NCI-H1092 treated with DMSO at 0.1 percent for 48 hours (cell line): ENCODE measurements at regions not wholly inside any gene's neighbourhood (a gene's known extent, or its start where the extent isn't known, plus 50 kb on each side); places are given as distances from the start of the nearest gene placed in this dataset.
A peak's percentile ranks its signal among the peaks of the same experiment; 100 is the strongest.
"Not testable (repeated sequence)": the region's sequence is repeated elsewhere in the genome, so short reads cannot be mapped to it uniquely, and the experiment has no call there.

Experiments used
- DNase-seq: peaks from one replicate; lab custom pipeline; 2025; lab: John Stamatoyannopoulos, UW

DNA sequence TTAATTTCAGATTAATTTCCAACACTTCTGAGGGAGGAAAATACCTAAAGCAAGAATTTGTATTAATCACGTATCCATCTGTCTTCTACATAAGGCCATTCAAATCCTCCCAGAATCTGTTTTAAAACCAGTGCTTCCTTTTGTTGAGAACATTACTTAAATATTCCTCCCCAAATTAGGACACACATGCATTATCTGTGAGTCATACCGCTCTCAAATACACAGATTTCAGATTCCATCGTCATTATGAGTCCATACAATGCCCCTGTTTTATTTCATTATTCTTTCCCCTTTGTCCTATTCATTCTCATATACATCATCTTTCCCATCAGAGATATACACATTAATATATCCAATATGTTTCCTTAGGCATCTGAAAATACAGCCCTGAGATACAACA lies 57.3 kb upstream of the PRSS12 start:
- DNase-seq, result no peak

DNA sequence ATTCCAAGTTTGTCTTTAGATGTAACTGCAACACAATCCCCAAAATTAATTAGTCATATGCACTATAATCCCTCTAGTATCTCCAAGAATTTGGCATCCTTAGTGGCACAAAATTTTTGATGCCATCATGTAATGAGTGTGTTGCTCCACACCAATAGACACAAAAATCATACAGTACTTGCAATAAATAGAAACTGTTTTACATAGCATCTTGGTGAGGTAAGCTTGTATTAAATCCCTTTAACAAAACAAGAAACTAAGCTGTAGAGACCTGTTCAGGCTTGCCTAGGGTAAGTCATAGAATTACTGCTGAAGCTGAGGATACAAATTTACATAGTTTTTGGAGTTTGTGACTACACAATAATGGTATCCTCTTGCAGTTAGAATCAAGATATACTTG lies 64.5 kb upstream of the PRSS12 start:
- DNase-seq, result no peak

GRCh38 chr4:118417800-118418199 lies 65.0 kb upstream of the PRSS12 start:
- not testable (repeated sequence) for DNase-seq

GRCh38 chr4:118418396-118418795 lies 65.6 kb upstream of the PRSS12 start:
- DNase-seq, result not testable (repeated sequence)

DNA sequence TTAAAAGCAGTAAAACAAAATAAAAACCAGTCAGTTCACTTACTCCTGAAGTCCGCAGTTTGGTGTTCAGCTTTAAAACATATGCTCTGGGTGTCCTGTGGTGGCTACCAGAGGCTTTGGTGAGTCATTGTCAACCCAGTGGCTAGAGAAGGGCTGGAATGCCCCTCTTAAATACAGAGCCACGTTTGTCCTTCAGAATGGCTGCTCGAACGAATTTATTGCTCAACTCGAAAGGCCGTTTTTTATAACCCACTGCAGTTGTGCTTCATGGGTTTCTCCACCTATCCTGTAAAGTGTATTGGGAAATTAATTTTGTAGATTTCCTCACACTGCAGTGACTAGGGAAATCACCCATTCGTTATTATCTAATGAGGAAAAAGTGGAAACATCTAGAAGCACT lies 66.8 kb upstream of the PRSS12 start:
- DNase-seq, result not testable (repeated sequence)

DNA sequence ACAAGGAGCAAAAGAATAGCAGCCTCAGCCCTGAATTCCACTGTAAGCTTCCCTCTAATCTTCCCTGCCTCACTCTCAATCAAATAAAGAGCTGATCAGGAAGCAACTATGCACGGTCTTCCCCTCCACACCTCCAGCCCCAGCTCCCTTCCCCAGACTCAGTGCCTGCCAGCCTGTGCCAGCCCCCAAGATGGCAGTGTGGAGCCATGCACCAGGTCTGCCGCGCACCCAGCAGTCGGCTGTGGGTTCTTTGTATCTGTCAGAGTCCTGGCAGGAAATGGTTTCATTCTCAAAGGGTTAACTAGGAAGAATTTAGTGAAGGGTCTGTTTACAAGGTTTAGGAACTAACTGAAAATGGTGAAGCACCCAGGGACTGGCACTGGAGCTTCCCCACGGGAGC lies 71.3 kb upstream of the PRSS12 start:
- DNase-seq, result peak; percentile 29

DNA sequence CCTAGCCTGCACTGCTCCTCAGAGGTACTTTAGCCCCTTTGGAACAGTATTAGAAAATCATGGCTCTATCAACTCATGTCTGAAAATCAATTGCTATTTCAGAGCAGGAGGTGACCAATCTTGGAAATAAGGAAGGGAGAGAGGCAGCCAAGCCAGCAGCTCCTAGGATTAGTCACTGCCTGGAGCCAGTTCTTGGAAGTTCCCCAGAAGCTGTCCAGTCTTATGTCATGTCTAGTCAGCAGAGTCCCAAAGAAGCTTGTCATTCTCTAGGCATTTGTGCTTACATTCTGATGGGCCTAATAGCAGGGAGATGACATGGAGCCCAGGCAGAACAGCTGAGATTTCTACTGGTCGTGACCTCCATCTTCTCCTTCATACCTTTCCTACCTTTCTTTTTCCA lies 76.1 kb upstream of the PRSS12 start:
- DNase-seq, result not testable (repeated sequence)

DNA sequence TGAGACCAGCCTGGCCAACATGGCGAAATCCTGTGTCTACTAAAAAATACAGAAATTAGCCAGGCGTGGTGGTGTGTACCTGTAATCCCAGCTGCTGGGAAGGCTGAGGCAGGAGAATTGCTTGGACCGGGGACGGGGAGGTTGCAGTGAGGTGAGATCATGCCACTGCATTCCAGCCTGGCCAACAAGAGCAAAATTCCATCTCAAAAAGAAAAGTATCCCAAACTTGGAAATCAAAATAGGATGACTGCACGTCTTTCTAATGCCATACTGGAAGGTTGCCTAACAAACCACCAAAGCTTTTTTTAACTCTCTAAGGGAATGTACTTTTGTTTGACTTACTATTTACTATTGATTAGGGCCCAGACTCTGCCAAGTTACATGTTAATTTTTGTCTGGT lies 79.6 kb upstream of the PRSS12 start:
- not testable (repeated sequence) for DNase-seq

DNA sequence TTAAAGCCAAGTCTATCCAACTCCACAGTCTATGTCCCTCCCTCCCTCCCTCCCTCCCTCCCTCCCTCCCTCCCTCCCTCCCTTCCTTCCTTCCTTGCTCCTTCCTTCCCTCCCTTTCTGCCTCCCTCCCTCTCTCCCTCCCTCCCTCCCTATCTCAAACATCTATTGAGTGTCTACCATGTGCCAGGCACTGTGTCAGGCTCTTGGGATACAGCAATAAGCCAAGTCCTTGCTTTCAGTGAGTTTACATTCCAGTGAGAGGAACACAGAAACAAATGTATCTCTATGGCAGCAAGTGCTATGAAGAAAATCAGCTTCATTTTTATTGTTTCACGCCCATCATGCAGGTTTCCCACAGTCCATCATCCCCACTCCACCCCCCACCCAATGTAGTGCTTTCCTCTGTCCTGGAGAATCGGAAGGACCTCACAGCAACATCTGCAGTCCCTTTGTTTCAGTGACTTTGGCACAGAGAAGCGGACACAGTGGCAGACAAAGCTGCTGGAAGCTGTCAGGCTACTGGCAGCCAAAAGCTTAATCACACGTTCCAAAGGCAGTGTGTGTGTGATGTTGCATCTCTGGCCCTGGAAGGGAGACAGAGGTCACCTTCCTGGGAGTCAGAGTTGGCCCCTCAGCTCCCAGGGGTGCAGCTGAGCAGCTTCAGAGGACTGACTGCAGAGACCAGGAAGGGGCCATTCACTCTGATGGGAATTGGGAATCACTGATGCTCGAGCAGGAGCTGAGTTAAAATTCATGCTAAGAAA lies 81.0 kb upstream of the PRSS12 start:
- not testable (repeated sequence) for DNase-seq

GRCh38 chr4:118435415-118435814 lies 82.6 kb upstream of the PRSS12 start:
- not testable (repeated sequence) for DNase-seq

DNA sequence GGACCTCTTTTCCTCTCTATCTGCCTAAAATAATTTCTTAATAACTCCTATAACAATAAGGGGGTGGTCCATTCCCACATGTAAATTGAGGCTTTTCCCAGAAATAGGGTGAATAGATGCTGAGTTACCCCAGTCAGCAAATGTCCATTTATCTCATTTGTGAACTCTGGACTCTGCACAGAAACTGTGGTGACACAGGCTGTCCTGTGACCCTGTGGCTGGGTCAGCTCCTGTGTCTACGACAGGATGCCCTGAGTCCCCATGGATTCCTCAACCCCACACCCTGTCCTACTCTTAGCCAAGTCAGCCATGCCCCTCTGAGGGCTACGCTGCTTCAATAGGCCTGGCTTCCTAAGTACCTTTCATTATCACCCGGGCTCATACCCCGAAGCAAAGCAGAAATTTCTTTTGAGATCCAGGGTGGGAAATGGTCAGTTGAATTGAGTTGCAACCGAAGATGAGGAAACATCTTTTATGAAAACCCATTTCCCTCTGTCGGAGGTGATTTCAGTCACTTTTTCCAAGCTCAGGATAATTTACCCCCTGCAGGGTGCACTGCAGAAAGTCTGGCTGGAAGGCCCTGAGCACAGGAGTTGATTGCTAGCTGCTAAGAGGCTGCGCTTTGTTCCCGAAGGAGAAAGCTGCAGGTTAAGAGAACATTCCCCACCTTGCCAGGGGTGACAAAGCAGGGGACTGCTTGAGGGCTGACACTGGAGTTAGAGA lies 89.5 kb upstream of the PRSS12 start:
- DNase-seq, result not testable (repeated sequence)

DNA sequence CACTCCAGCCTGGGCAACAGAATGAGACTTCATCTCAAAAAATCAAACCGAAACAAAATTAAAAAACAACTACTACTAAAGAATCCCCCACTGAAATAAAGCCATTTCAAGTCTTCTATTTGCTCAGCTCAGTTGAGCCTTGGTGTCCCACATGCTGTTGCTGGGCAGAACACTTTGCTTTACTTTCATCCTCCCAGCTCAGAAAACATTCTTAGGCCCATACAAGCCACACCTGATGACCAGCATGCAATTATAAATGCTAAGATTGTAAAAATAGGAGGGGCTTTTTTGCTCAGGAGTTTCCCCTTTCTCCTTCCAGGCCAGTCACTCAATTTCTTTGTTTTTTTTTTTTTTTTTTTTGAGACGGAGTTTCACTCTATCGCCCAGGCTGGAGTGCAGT lies 94.6 kb upstream of the PRSS12 start:
- not testable (repeated sequence) for DNase-seq

DNA sequence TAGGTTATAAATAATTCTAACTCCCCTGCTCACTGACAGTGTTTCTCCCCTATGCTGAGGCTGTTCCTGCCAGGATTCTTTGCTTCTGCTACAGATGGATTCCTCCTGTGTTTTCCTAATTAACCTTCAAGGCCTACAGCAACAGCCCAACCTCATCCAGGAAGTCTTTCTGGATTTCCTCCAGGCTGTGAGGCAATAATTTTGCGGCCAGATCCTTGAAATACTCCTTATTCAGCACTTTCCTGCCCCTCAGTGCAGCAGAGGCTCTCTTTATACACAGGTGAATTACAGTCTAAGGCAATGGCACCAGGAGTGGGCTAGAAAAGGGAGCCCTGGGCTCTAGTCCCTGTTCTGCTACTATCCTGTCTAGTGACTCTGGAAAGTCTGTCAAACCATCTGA lies 102.1 kb upstream of the PRSS12 start:
- not testable (repeated sequence) for DNase-seq

DNA sequence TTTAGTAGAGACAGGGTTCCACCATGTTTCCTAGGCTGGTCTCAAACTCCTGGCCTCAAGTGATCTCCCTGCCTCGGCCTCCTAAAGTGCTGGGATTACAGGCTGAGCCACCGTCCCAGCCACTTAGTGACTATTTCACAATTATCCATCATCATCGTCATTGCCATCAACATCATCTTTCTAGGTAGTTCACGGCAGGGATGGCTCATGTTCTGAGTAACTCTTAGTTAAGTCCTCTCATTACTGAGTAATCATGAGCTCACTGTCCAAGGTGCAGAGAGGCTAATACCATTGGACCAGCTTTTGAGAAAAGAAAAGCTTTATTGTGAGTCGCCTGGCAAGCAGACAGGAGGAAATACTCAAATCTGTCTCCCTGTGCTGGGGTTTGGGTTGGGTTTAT lies 108.6 kb upstream of the PRSS12 start:
- not testable (repeated sequence) for DNase-seq

DNA sequence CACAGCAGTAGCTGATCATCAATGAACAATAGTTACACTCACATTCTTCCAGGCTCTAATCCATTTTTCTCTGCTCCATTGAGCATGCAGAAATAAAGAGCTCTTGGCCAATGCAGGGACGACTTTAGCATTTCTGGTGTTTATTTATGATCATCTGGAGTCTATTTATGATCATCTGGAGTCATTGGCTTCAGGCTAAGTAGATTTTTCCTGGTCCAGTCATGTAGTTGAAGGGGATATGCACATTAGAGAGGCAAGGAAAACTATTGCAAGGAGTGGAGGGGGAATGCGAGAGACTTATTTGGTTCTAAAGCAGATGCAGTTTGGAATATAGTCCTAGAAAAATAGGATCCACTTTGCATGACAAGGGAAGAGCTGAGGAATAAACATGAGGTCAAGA lies 113.0 kb upstream of the PRSS12 start:
- not testable (repeated sequence) for DNase-seq

GRCh38 chr4:118474001-118474626 lies 121.3 kb upstream of the PRSS12 start:
- not testable (repeated sequence) for DNase-seq

DNA sequence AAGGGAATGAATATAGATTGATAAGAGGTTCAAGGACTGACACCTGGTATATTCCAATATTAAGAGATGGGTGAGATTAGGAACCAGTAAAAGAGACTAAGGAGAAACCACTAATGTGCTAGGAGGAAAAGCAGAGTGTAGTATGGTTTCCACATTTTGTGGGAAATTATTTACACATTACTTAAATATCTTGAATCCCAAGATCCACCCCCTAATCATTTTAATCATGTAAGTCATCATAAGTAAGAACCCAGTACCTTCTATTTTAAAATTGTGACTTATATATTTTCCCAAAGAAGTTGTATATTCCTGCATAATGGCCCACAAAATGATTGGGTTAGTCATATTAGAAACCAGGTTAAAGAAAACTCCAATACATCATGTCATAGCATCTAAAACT lies 122.0 kb upstream of the PRSS12 start:
- DNase-seq, result not testable (repeated sequence)

DNA sequence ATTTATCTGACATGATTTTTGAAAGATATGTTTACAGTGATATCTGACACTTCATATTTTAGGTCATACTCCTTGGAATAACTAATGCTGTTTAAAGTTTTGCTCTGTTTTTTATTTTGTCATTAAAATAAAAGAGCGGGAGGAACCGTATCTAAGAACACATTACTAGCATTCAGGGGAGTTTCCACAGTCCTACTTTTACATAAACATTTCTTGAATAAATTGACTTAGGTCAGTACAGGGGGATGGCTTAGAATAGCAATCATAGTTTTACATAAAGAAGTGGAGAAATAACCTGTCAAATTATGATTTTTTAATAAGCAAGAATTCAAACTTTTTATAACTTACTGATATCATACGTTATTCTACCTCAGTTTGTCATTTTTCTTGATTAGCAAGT lies 123.1 kb upstream of the PRSS12 start:
- DNase-seq, result not testable (repeated sequence)

GRCh38 chr4:118477826-118478225 lies 125.0 kb upstream of the PRSS12 start:
- not testable (repeated sequence) for DNase-seq

GRCh38 chr4:118485801-118486314 lies 133.1 kb upstream of the PRSS12 start:
- not testable (repeated sequence) for DNase-seq

DNA sequence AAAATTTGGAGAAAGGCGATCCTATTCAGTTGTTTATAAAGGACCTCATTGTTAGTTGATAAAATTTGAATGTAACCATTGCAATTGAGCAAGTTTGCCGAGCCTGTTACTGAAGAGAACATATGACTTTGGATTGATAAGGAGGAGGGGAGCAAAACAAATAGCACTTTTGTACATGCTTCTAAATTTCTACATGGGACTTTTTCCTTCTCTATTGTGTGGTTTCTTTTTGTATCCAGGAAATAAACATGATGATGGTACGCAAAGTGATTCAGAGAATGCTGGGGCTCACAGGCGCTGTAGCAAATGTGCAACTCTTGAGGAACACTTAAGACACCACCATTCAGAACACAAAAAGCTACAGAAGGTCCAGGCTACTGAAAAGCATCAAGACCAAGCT lies 140.2 kb upstream of the PRSS12 start:
- DNase-seq, result not testable (repeated sequence)

DNA sequence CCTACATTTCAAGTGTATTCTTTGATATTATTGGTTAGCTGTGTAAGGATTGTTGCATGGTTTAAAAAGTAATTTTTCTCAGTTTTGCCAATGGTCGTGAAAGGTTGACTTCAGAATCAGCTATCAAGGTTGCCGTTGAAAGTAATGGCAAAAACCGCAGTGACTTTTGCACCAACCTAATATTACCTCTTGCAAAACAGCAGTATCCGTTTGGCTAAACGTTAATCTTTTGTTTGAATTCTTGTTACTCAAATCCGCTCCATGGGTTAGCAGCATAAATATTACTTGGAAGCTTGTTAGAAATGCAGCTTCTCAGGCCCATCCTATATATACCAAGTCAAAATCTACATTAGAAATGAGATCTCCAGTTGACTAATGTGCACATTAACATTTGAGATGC lies 141.6 kb upstream of the PRSS12 start:
- not testable (repeated sequence) for DNase-seq

- DNase-seq, result not testable (repeated sequence)
Observed at GRCh38 chr4:118502967-118503366, 150.2 kb upstream of the PRSS12 start.
